ENCODE measurements at regions not wholly inside any gene's neighbourhood (a gene's known extent, or its start where the extent isn't known, plus 50 kb on each side); places are given as distances from the start of the nearest gene placed in this dataset.

GRCh38 chrX:45872480-45872879 lies 671.8 kb upstream of the DIPK2B start:
- no peak for DNase-seq (ENCODE audit: low spot score)

GRCh38 chrX:45868425-45868824 lies 667.7 kb upstream of the DIPK2B start:
- no peak for DNase-seq (ENCODE audit: low spot score)

- no peak for DNase-seq (ENCODE audit: low spot score)
Observed at GRCh38 chrX:45862801-45863200, 662.1 kb upstream of the DIPK2B start.

GRCh38 chrX:45860450-45860849 lies 659.8 kb upstream of the DIPK2B start:
- no peak for DNase-seq (ENCODE audit: low spot score)

DNA sequence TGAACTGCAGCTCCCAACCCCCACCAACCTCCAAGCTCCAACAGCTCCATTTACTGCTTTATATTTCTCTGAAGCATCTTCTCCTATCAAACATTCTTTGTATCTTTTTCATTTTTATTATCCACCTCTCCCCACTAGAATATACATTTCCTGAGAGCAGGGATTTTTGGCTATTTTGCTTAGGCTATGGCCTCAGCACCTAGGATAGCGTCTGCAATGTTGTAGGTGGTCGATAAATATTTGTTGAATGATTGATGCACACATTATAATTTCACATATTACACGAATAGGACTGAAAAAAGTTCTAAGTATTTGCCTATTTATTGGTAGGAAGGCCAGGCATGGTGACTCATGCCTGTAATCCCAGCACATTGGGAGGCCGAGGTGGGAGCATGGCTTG lies 658.7 kb upstream of the DIPK2B start:
- DNase-seq (ENCODE audit: low spot score), result no peak

DNA sequence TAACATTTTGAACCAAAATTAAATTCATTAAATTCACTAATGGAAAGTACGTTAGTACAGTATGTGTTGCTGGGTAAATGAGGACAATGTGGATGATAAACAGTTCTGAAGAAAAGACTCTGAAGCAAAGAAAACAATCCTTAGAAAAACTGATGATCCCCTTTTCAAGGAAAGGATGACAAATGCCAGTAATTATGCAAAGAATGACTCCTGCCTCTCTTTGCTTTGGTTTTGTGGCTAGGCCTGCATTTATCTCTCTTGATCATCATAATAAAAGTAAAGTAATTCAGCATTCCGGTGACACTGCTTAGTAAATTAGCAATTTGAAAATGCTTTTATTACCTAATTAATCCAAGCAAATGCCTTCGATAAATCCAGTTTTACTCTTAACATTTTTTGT lies 652.2 kb upstream of the DIPK2B start:
- no peak for DNase-seq (ENCODE audit: low spot score)

- DNase-seq (ENCODE audit: low spot score), result no peak
Observed at GRCh38 chrX:45851434-45851991, 650.8 kb upstream of the DIPK2B start.

DNA sequence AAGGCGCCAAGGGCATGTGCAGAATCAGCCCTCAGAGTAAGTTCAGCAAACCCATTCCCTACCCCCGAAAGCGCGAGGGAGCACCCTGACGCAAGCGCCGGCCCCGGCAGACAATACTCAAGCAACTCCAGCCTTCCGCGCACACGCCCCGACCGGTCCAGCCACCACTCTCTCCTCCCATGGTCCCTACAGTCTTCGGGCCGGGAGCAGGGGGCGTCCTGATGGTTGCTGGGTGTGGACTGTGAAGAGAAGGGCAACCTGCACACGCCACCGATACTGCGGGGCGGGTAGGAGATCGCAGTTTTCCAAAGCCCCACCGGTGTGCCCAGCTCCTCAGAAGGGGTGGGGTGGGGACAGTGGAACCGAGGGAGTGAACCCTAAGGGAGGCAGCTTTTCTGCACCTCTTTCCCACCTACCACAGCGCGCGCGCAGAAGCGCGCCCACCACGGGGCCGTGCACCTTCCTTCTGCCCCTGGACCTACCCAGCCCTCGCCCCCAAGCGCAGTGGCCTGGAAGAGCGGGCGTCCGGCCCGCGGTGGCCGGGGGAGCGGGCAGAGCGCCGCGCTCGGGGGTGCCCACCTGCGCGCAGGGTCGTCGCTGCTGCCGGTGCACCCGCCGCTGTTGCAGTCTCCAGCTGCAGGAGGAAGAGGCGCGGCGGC lies 650.2 kb upstream of the DIPK2B start:
- DNase-seq (ENCODE audit: low spot score), result no peak

DNA sequence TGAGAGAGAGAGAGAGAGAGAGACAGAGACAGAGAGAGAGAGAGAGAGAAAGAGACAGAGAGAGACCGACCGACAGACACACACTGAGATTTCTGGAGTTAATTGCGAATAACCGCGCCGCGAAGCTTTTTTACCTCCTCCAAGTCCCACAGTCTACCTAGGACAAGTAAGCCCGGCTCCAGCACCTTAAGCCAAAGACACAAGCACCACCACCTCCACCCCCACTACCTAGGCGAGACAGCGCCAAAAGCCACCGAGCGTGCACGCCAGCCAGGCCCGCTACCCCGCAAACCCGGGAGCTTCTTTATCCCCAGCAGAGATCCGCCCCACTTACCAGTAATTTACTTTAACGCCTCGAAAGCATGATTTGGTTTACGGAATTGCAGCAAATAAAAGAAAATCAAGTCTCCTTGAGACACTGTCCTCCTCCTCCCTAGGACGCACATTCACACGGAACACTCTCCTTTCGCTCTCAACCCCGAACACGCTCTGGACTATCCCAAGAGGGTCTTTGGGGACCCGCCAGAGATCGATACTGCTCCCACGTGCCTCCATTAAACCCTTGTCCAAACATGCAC lies 649.6 kb upstream of the DIPK2B start:
- no peak for DNase-seq (ENCODE audit: low spot score)

GRCh38 chrX:45849261-45849862 lies 648.7 kb upstream of the DIPK2B start:
- DNase-seq (ENCODE audit: low spot score), result no peak

- no peak for DNase-seq (ENCODE audit: low spot score)
Observed at GRCh38 chrX:45847961-45848360, 647.3 kb upstream of the DIPK2B start.

DNA sequence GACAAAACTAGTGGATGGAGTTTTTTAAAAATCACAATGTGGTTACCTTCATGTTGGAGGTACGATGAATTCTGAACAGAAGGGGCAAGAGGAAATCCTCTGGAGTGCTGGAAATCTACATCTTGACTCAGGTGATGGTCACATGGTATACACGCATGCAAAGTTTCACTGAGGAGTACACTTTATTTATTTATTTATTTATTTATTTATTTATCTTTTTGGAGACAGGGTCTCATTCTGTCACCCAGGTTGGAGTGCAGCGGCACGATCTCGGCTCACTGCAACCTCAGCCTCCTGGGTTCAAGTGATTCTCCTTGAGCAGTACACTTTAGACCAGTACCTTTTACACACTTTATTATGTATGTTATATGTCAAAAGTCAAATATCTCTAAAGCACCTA lies 645.7 kb upstream of the DIPK2B start:
- no peak for DNase-seq (ENCODE audit: low spot score)

DNA sequence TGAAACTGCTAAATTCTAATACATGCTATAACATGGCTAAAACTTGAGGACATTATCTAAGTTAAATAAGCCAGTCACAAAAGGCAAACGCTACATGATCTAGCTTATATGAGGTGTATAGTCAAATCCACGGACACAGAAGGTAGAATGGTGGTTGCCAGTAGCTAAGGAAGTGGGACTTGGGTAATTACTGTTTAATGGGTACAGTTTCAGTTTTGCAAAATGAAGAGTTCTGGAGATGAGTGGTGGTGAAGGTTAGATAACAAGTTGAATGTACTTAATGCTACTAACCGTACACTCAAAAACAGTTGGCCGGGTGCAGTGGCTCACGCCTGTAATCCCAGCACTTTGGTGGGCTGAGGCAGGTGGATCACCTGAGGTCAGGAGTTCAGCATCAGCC lies 644.5 kb upstream of the DIPK2B start:
- no peak for DNase-seq (ENCODE audit: low spot score)

DNA sequence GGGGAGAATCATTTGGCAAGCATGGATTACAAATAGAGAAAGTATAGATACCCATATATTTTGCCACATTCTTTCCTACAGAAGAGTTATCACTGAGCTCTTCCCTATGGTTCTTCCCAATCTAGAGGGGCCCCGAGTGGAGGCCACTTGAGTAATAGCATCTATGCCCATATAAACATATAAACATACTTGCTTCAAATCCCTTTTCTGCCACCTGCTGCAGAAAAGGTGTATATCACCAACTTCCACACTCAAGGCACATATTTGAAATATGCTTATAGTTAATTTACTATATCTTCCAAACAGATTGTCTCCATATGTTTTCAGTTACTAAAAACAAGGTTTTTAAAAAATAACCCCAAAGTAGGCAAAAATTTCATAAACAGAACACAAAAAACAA lies 642.8 kb upstream of the DIPK2B start:
- DNase-seq (ENCODE audit: low spot score), result no peak

- DNase-seq (ENCODE audit: low spot score), result no peak
Observed at GRCh38 chrX:45842926-45843315, 642.2 kb upstream of the DIPK2B start.

- no peak for DNase-seq (ENCODE audit: low spot score)
Observed at GRCh38 chrX:45842207-45842925, 641.7 kb upstream of the DIPK2B start.

DNA sequence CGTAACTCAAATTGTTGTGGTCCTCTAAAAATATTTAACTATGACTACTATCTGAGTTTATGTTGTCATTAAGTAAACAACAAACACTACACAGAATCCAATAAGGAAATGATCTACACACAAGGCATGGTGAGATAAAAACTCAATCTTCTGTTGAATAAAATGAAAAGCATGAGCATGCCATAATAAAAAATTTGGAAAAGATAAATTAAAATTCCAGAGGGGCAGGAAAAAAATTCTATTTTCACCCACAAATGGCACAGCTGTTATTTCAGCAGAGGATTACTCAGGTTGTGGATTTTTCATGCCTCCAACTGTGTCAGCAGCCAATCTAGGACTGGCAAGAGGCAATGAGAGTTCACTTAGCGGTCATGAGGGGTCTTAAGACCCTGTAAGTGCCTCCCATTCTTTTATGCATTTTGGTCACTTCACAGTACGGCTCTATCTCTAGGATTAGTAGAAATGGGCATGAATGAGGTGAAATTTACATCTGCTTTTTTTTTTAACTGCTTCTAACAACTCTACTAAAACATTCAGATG lies 639.8 kb upstream of the DIPK2B start:
- DNase-seq (ENCODE audit: low spot score), result no peak

- DNase-seq (ENCODE audit: low spot score), result no peak
Observed at GRCh38 chrX:45830343-45830742, 629.7 kb upstream of the DIPK2B start.

- DNase-seq (ENCODE audit: low spot score), result no peak
Observed at GRCh38 chrX:45824471-45824870, 623.8 kb upstream of the DIPK2B start.

DNA sequence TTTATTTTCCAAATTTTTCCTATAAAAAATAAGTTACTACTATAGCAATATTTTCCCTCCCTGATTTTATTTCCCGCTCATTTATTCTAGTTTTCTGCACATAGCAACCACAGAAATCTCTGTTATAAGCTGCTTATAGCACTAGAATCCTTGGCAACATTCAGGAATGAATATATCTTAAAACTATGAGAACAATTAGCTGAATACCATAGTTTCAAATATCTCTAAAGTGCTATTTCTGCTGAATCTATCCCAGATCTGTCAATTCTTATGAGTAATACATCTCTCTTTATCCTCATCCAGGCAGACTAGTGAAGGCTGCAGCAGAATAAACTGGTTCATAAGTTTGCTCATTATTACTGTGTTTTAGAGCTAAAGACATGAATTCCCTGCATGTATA lies 622.9 kb upstream of the DIPK2B start:
- no peak for DNase-seq (ENCODE audit: low spot score)

- no peak for DNase-seq (ENCODE audit: low spot score)
Observed at GRCh38 chrX:45822124-45822523, 621.4 kb upstream of the DIPK2B start.

GRCh38 chrX:45818913-45819312 lies 618.2 kb upstream of the DIPK2B start:
- no peak for DNase-seq (ENCODE audit: low spot score)

DNA sequence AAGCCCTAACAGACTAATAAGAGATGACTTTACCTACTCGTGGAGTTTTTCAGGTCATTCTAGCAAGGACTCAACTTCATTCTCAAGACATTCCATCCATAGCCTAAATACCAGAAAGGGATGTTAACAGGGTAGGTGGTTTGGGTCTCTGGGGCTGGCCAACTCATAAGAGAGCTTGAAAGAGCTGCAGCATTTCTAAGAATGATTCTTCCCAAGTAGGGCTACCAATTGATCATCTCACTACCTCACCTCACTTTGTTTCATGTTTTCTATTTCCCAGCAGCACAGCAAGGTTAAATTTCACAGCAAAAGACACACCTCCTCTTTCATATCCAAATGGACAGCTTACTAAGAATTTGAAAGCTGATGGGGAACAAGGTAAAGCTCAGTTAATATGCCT lies 614.8 kb upstream of the DIPK2B start:
- no peak for DNase-seq (ENCODE audit: low spot score)

Data from germinal center (tissue), 1 donor.